Left lobe of liver (tissue), 2 donors: ENCODE measurements at regions not wholly inside any gene's neighbourhood (a gene's known extent, or its start where the extent isn't known, plus 50 kb on each side); places are given as distances from the start of the nearest gene placed in this dataset.

Source experiments
- ATAC-seq: fragments of 200-7000 bp; cut with Tn5 transposase; one replicate; pipeline ENCODE4 v1.9.1; 2020; ENCODE audit warnings: mild to moderate bottlenecking, moderate library complexity
- DNase-seq: peaks from one replicate; pipeline ENCODE4 v3.0.0-alpha.2; 2020; ENCODE audit warnings: low spot score
- donor health status: DM: no; HTN: no; CAD: no; lungs with moderate emphysema.
- donor health status: DM: no; HTN: yes; CAD: no.

- no peak for ATAC-seq
- DNase-seq, result no peak
Observed at GRCh38 chr10:121167534-121168243, 316.5 kb downstream of the WDR11 start.

- ATAC-seq (peak; percentile 87), DNase-seq (peak; percentile 48)
Observed at GRCh38 chr10:121168545-121169216, 317.5 kb downstream of the WDR11 start.

DNA sequence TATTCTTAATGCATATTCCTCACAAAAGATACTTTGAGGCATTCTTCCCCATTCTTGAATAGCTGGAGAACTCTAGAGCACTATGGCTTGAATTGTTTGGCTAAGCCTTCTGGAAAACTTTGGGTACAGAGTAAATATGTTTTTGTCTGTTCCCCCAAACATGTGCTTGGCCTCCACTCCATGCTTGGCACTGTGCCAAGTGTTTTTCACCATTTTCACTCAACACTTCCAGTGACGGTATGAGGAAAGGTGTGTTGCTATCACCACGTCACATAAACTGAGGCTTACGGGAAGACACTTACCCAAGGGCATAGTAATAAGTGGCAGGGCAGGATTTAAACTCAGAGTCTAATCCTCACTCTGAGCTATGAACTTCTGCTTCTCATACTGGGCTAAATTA, 318.2 kb downstream of the WDR11 start:
- no peak for DNase-seq

GRCh38 chr10:121171825-121172787, 320.9 kb downstream of the WDR11 start:
- ATAC-seq (no peak), DNase-seq (no peak)

More for the DNA sequence above, 318.2 kb downstream of the WDR11 start:
- no peak for ATAC-seq

- DNase-seq (no peak), ATAC-seq (no peak)
Observed at GRCh38 chr10:121179006-121179405, 327.8 kb downstream of the WDR11 start.

GRCh38 chr10:121182219-121182618, 331.1 kb downstream of the WDR11 start:
- DNase-seq (no peak), ATAC-seq (no peak)

GRCh38 chr10:121183236-121183635, 332.1 kb downstream of the WDR11 start:
- no peak for DNase-seq
- ATAC-seq, result no peak

- ATAC-seq (no peak), DNase-seq (no peak)
Observed at GRCh38 chr10:121183707-121184106, 332.5 kb downstream of the WDR11 start.

DNA sequence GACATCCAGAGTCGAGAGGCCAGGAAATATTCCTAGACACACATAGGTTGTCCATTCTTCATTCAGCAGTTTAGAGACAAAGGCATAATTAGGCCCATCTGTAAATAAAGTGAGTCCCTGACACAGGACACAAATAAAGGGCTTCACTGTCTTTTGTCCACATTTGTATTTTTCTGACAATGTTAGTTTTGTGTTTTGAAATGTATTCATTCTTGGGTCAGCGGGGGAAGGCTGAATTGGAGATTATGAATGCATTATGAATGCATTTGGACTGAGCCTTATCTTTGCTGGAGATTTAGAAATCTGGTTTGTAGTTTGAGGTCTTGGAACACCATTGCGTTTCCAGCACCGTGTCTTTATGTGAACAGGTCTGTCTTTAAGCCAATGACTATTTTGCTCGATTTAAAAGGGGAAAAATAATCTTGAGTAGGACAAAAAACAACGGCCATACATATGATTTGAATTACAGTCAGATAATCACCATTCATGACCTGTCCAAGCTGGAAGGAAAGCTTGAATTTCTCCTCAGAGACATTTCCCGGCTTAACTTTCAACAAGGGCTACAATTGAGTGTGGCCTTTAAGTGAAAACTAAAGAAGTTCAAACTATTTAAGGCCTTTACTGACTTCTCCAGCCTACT, 334.8 kb downstream of the WDR11 start:
- ATAC-seq, result no peak
- DNase-seq, result no peak

- no peak for ATAC-seq
- DNase-seq, result no peak
Observed at GRCh38 chr10:121187391-121187790, 336.2 kb downstream of the WDR11 start.

GRCh38 chr10:121188005-121188404, 336.8 kb downstream of the WDR11 start:
- peak; percentile 53 for ATAC-seq
- no peak for DNase-seq

- DNase-seq, result no peak
- ATAC-seq, result no peak
Observed at GRCh38 chr10:121189066-121189465, 337.9 kb downstream of the WDR11 start.

- peak; percentile 48 for DNase-seq
- peak; percentile 90 for ATAC-seq
Observed at GRCh38 chr10:121194696-121195523, 343.7 kb downstream of the WDR11 start.

- ATAC-seq (peak; percentile 71), DNase-seq (no peak)
Observed at GRCh38 chr10:121195524-121195910, 344.4 kb downstream of the WDR11 start.

DNA sequence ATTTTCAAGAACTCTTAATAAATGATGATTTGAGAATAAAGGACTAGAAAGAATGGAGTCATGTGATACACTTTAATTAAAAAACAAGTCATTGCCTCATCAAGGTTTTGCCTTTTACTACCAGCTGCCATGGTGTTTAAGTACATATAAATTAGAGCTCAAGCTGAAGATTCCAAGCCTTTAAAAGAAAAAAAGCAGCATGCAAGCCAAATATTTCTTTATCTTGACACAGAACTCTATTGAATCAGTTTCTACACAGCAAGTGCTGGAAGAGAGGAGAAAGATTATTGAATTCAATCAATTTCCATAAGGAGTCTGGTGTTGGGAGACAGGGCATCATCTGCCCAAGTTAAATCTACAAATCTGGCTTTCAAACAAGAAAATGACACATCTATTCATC, 347.9 kb downstream of the WDR11 start:
- DNase-seq, result no peak
- ATAC-seq, result no peak

DNA sequence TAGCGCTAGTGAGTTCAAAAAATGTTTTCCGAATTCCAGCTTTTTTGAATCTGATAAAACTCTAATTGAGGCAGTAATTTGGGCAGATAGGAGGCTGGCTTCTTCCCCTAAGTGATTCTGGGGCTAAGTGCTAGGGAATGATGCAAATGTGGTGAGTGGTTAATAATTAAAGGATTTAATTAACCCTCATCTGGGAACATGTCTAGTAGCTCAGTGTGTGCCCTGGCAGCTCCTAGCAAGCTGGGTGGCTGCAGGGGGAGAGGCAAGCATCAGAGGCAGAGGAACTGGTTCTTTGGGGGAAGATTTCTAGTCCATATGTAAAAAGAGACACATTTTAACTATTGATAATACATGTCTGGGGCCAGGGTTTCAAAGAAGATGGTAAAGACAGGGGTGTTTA, 354.5 kb downstream of the WDR11 start:
- ATAC-seq (no peak), DNase-seq (no peak)

GRCh38 chr10:121211446-121211845, 360.3 kb downstream of the WDR11 start:
- ATAC-seq, result no peak
- DNase-seq, result no peak

DNA sequence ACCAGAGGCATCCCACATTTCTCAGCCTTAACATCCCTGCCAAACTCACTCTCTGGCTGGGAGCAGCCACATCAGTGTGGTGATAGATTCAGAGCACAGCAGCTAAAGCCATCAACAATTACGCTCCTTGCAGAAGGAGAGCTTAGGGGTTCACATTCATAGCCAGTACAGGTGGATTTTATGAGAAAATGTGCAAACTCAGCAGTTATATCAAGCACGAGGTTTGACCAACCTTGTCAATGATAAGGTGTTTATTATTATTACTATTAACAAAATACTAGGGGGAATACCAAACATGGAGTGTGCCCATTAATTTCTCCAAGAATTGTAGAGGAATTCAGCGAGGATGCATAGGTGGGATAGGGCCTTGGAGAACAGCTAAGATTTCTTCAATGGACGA, 362.3 kb downstream of the WDR11 start:
- ATAC-seq, result no peak
- no peak for DNase-seq

DNA sequence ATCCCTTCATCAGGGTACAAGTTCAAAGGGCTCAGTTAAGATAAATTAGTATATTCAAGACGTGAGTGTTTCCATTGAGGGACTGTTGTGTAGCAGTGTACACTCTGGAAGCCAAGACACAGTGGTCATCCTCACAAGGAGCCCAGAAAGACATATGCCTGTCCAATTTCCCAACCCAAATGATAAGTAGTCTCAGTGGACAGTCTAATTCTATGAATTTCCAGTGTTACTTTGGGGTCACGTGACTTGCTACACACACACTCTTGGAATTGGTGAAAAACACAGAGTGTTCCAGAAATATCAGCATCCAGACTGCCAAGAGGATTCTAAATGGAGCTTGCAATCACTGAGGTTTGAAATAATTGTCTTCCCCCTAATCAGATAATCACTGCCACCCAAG, 365.1 kb downstream of the WDR11 start:
- no peak for DNase-seq
- no peak for ATAC-seq

- ATAC-seq (peak; percentile 93), DNase-seq (peak; percentile 80)
Observed at GRCh38 chr10:121216721-121217181, 365.6 kb downstream of the WDR11 start.
